ENCODE measurements at regions not wholly inside any gene's neighbourhood (a gene's known extent, or its start where the extent isn't known, plus 50 kb on each side); places are given as distances from the start of the nearest gene placed in this dataset.
A peak's percentile ranks its signal among the peaks of the same experiment; 100 is the strongest.

GRCh38 chrX:39640866-39641265, 456.9 kb downstream of the BCOR start:
- no peaks in the 10 kb centered on the region for H3K36me3 Mint-ChIP-seq (ENCODE audit: low read depth)
- no peak overlapping the region for H3K27ac Mint-ChIP-seq
- no peaks in the 10 kb centered on the region for H3K9me3 Mint-ChIP-seq
- no peak overlapping the region for H3K4me3 Mint-ChIP-seq
- H3K4me1 Mint-ChIP-seq (ENCODE audit: low read depth), result 0 out of 2 replicates have a peak, but pooled peaks cover 4% of the 10 kb centered on the region
- no peak for TF ChIP-seq CTCF (IDR thresholded peaks at IDR 0.05)
- DNase-seq, result no peak
- peaks cover 11% of the 10 kb centered on the region for H3K27me3 Mint-ChIP-seq (ENCODE audit: insufficient read depth)

GRCh38 chrX:39642071-39642470, 455.7 kb downstream of the BCOR start:
- no peak for DNase-seq
- Mint-ChIP-seq H3K4me3 (no peak overlapping the region), H3K4me1 (ENCODE audit: low read depth) (no peaks in the 10 kb centered on the region), H3K27me3 (ENCODE audit: insufficient read depth) (peaks cover 11% of the 10 kb centered on the region), H3K36me3 (ENCODE audit: low read depth) (no peaks in the 10 kb centered on the region), H3K27ac (no peak overlapping the region), H3K9me3 (no peaks in the 10 kb centered on the region)
- no peak for TF ChIP-seq CTCF (IDR thresholded peaks at IDR 0.05)

GRCh38 chrX:39643550-39643949, 454.2 kb downstream of the BCOR start:
- Mint-ChIP-seq H3K36me3 (ENCODE audit: low read depth) (no peaks in the 10 kb centered on the region), H3K27me3 (ENCODE audit: insufficient read depth) (peaks cover 11% of the 10 kb centered on the region), H3K9me3 (no peaks in the 10 kb centered on the region), H3K27ac (no peak overlapping the region), H3K4me1 (ENCODE audit: low read depth) (peaks cover 3% of the 10 kb centered on the region; the same call in 1 of the 2 replicates), H3K4me3 (no peak overlapping the region)
- no peak for DNase-seq
- TF ChIP-seq CTCF (IDR thresholded peaks at IDR 0.05), result no peak

- Mint-ChIP-seq H3K36me3 (ENCODE audit: low read depth) (no peaks in the 10 kb centered on the region), H3K4me1 (ENCODE audit: low read depth) (peaks cover 5% of the 10 kb centered on the region; the same call in 1 of the 2 replicates), H3K9me3 (no peaks in the 10 kb centered on the region), H3K4me3 (no peak overlapping the region), H3K27ac (peak overlapping the region; percentile 59), H3K27me3 (ENCODE audit: insufficient read depth) (peaks cover 11% of the 10 kb centered on the region)
- TF ChIP-seq CTCF (IDR thresholded peaks at IDR 0.05), result no peak
- DNase-seq, result peak; percentile 42
These were observed 452.4 kb downstream of the BCOR start for GRCh38 chrX:39645178-39645895.

- Mint-ChIP-seq H3K27ac (no peak overlapping the region), H3K36me3 (ENCODE audit: low read depth) (no peaks in the 10 kb centered on the region), H3K9me3 (no peaks in the 10 kb centered on the region), H3K27me3 (ENCODE audit: insufficient read depth) (peaks cover 8% of the 10 kb centered on the region), H3K4me1 (ENCODE audit: low read depth) (peaks cover 5% of the 10 kb centered on the region; the same call in 1 of the 2 replicates), H3K4me3 (no peak overlapping the region)
- DNase-seq, result peak; percentile 1
- no peak for TF ChIP-seq CTCF (IDR thresholded peaks at IDR 0.05)
These were observed 449.1 kb downstream of the BCOR start for GRCh38 chrX:39648548-39649254.

Data from HFFc6 (cell line).